OCI-LY3 (cell line): ENCODE measurements at regions not wholly inside any gene's neighbourhood (a gene's known extent, or its start where the extent isn't known, plus 50 kb on each side); places are given as distances from the start of the nearest gene placed in this dataset.

ENCODE experiments used
- CTCF ChIP-seq: fragments of 200-600, 300-600 bp; sonication (generic); IDR thresholded peaks from 2 replicates; pipeline ENCODE4 v1.5.1; 2014; ENCODE audit warnings: antibody characterized with exemption, low read length, low read depth
- EZH2phosphoT487 ChIP-seq: fragments of 200-600 bp; shearing (Covaris generic); IDR thresholded peaks from 2 replicates; pipeline ENCODE4 v1.6.1; 2018; ENCODE audit warnings: antibody characterized with exemption, mixed run types, low read depth

GRCh38 chr13:86554066-86554465, 754.8 kb upstream of the SLITRK6 start:
- TF ChIP-seq CTCF (no peak), EZH2phosphoT487 (no peak)
